ENCODE measurements at regions not wholly inside any gene's neighbourhood (a gene's known extent, or its start where the extent isn't known, plus 50 kb on each side); places are given as distances from the start of the nearest gene placed in this dataset.

- FAIRE-seq (no peak), DNase-seq (ENCODE audit: low read depth) (peak; percentile 71)
- Histone ChIP-seq H3K4me1 (ENCODE audit: insufficient read depth, low read length) (no peaks in the 10 kb centered on the region), H3K79me2 (ENCODE audit: insufficient read depth, low read length) (no peaks in the 10 kb centered on the region), H3K27ac (ENCODE audit: low read depth, low read length) (no peak overlapping the region), H3K4me3 (ENCODE audit: insufficient read depth, low read depth, low read length) (no peak overlapping the region), H3K27me3 (ENCODE audit: insufficient read depth, low read length) (no peaks in the 10 kb centered on the region), H3K4me2 (ENCODE audit: low read length) (peak overlapping the region; percentile 30), H4K20me1 (ENCODE audit: insufficient read depth, low read length) (no peaks in the 10 kb centered on the region), H3K9me3 (ENCODE audit: insufficient read depth, low read depth, low read length) (no peaks in the 10 kb centered on the region), H2AFZ (ENCODE audit: low read depth, low read length) (peak overlapping the region; percentile 36), H3K36me3 (ENCODE audit: insufficient read depth, low read length) (no peaks in the 10 kb centered on the region), H3K9ac (ENCODE audit: low read length) (no peak overlapping the region)
- Mint-ChIP-seq H3K4me1 (ENCODE audit: low read depth, unreplicated experiment) (no peaks in the 10 kb centered on the region), H3K4me3 (ENCODE audit: unreplicated experiment) (no peak overlapping the region), H3K27ac (ENCODE audit: unreplicated experiment) (no peak overlapping the region), H3K9me3 (ENCODE audit: unreplicated experiment) (no peaks in the 10 kb centered on the region), H3K36me3 (ENCODE audit: low read depth, unreplicated experiment) (no peaks in the 10 kb centered on the region), H3K27me3 (ENCODE audit: low read depth, unreplicated experiment) (no peaks in the 10 kb centered on the region)
- no peak for TF ChIP-seq CTCF (IDR thresholded peaks at IDR 0.05; ENCODE audit: insufficient read depth, low read depth, low read length)
- TF ChIP-seq EZH2 (IDR thresholded peaks at IDR 0.05; ENCODE audit: insufficient read depth, low read length), result no peak
Observed at GRCh38 chr4:166527500-166527899, 654.5 kb downstream of the TLL1 start.

DNA sequence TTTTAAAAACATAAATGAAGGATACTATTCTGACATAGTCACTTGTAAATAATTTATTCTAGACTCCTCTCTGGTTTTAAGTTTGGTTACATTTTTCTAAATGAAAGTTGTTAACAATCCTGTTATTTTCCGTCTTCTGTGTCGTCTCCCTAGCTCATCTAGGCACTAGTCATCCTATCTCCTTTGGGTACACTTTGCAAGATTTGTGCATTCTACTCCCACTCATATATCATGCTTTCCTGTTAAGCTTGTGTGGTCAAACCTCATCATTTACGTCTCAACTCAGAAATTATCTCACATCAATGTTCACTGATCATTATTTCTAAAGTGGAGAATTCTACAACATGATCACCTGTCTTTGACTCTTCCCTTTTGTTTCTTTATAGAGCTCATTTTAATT is 658.7 kb downstream of the TLL1 start:
- DNase-seq (ENCODE audit: low read depth) (no peak), FAIRE-seq (no peak)
- H3K36me3 ChIP-seq (ENCODE audit: insufficient read depth, low read length), result no peaks in the 10 kb centered on the region
- peaks cover 4% of the 10 kb centered on the region for H3K9me3 Mint-ChIP-seq (ENCODE audit: unreplicated experiment)
- H3K4me3 Mint-ChIP-seq (ENCODE audit: unreplicated experiment), result no peak overlapping the region
- no peaks in the 10 kb centered on the region for H3K27me3 ChIP-seq (ENCODE audit: insufficient read depth, low read length)
- H3K9me3 ChIP-seq (ENCODE audit: insufficient read depth, low read depth, low read length), result no peaks in the 10 kb centered on the region
- H3K27ac Mint-ChIP-seq (ENCODE audit: unreplicated experiment), result no peak overlapping the region
- no peak for TF ChIP-seq CTCF (IDR thresholded peaks at IDR 0.05; ENCODE audit: insufficient read depth, low read depth, low read length)
- no peak for TF ChIP-seq EZH2 (IDR thresholded peaks at IDR 0.05; ENCODE audit: insufficient read depth, low read length)
- H4K20me1 ChIP-seq (ENCODE audit: insufficient read depth, low read length), result no peaks in the 10 kb centered on the region
- no peaks in the 10 kb centered on the region for H3K79me2 ChIP-seq (ENCODE audit: insufficient read depth, low read length)
- no peak overlapping the region for H3K4me2 ChIP-seq (ENCODE audit: low read length)
- no peak overlapping the region for H3K9ac ChIP-seq (ENCODE audit: low read length)
- H3K27me3 Mint-ChIP-seq (ENCODE audit: low read depth, unreplicated experiment), result no peaks in the 10 kb centered on the region
- no peak overlapping the region for H2AFZ ChIP-seq (ENCODE audit: low read depth, low read length)
- no peak overlapping the region for H3K27ac ChIP-seq (ENCODE audit: low read depth, low read length)
- H3K4me1 ChIP-seq (ENCODE audit: insufficient read depth, low read length), result no peaks in the 10 kb centered on the region
- no peaks in the 10 kb centered on the region for H3K36me3 Mint-ChIP-seq (ENCODE audit: low read depth, unreplicated experiment)
- H3K4me1 Mint-ChIP-seq (ENCODE audit: low read depth, unreplicated experiment), result peaks cover 2% of the 10 kb centered on the region
- H3K4me3 ChIP-seq (ENCODE audit: insufficient read depth, low read depth, low read length), result no peak overlapping the region

GRCh38 chr4:166535865-166536264 is 662.8 kb downstream of the TLL1 start:
- Mint-ChIP-seq H3K27me3 (ENCODE audit: low read depth, unreplicated experiment) (no peaks in the 10 kb centered on the region), H3K36me3 (ENCODE audit: low read depth, unreplicated experiment) (no peaks in the 10 kb centered on the region), H3K9me3 (ENCODE audit: unreplicated experiment) (peaks cover 4% of the 10 kb centered on the region), H3K4me1 (ENCODE audit: low read depth, unreplicated experiment) (peaks cover 12% of the 10 kb centered on the region), H3K4me3 (ENCODE audit: unreplicated experiment) (no peak overlapping the region), H3K27ac (ENCODE audit: unreplicated experiment) (no peak overlapping the region)
- Histone ChIP-seq H3K9ac (ENCODE audit: low read length) (no peak overlapping the region), H2AFZ (ENCODE audit: low read depth, low read length) (no peak overlapping the region), H3K36me3 (ENCODE audit: insufficient read depth, low read length) (no peaks in the 10 kb centered on the region), H3K27ac (ENCODE audit: low read depth, low read length) (no peak overlapping the region), H3K79me2 (ENCODE audit: insufficient read depth, low read length) (no peaks in the 10 kb centered on the region), H3K4me2 (ENCODE audit: low read length) (no peak overlapping the region), H3K9me3 (ENCODE audit: insufficient read depth, low read depth, low read length) (no peaks in the 10 kb centered on the region), H3K4me1 (ENCODE audit: insufficient read depth, low read length) (no peaks in the 10 kb centered on the region), H3K4me3 (ENCODE audit: insufficient read depth, low read depth, low read length) (no peak overlapping the region), H3K27me3 (ENCODE audit: insufficient read depth, low read length) (no peaks in the 10 kb centered on the region), H4K20me1 (ENCODE audit: insufficient read depth, low read length) (no peaks in the 10 kb centered on the region)
- TF ChIP-seq EZH2 (IDR thresholded peaks at IDR 0.05; ENCODE audit: insufficient read depth, low read length) (no peak), CTCF (IDR thresholded peaks at IDR 0.05; ENCODE audit: insufficient read depth, low read depth, low read length) (no peak)
- DNase-seq (ENCODE audit: low read depth), result no peak
- FAIRE-seq, result no peak

Data from astrocyte (in vitro differentiated cells and primary cell).